NCI-H748 (cell line): ENCODE measurements at regions not wholly inside any gene's neighbourhood (a gene's known extent, or its start where the extent isn't known, plus 50 kb on each side); places are given as distances from the start of the nearest gene placed in this dataset.

Experiments
- DNase-seq: peaks from one replicate; lab custom pipeline; 2025; ENCODE audit not compliant: unreplicated experiment; lab: John Stamatoyannopoulos, UW

DNA sequence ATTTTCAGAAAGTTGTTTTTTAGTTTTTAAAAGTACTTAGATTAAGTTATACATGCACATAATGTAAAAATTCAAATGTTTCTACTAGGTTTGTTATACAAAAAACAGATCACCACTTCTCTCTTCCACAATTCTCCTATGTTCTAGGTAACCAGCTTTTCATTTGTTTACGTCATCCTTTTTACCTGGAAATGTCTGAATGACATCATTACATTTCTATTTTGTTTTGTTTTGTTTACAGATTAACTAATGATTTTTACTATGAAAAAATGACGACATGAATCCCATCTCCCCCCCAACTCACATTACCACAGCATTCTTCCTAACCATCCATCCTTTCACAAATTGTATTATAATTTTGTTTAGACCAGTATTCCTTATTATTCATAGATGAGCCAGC lies 1709.2 kb downstream of the EFNA5 start:
- no peak for DNase-seq

- no peak for DNase-seq
Measured at GRCh38 chr5:105956456-105957196, 1714.1 kb downstream of the EFNA5 start.

DNA sequence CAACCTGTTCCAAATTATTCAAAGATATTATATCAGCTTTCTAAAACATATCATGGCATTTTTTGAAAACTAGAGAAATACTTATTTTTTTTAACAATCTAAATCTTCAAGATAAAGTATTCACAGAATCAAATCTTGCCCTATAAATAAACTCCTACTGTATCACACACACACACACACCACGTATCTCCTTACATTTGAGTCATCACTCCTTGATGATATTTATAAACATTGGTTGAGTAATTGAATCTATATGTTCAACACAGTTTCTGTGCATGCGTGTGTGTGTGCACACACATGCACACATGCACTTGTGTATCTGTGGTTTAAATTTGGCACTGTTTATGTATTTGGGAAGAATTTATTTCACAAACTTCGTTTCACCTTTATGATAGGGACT lies 1716.4 kb downstream of the EFNA5 start:
- peak; percentile 27 for DNase-seq

DNA sequence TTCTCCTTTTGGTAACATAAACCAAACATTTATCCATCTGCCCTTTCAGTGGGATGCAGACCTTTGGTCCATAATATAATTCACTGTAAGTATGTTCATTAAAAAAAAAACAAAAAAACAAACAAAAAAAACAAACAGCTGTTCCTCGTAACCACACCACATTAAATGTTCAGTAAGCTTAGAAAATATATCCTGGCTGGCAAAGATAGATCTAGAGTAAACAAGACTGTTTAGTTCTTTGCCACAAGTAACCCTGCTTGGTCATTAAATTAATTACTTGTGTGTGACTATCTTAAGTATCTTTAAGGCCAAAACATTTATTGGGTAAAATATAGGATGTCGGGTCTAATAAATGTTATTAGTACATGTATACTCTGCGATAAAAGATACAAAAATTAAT lies 1717.1 kb downstream of the EFNA5 start:
- DNase-seq: peak; percentile 71

DNA sequence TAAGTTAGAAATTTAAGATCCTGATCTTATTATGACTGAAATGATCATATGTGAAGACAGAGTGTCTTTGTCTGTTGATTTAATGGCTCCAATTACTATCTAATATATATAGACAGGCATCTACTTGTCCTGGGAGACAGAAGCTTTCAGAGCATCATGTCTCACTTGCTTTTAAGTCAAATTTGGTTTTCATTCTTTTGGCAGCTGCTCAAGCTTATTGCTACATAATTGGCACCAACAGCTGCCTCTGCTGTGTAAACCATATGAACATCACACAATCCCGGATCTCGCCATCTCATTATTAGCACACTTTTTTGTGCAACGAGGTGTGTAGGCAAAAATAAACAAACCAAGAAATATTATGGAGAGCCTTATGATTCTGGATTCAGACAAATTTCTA lies 1717.9 kb downstream of the EFNA5 start:
- peak; percentile 100 for DNase-seq

DNA sequence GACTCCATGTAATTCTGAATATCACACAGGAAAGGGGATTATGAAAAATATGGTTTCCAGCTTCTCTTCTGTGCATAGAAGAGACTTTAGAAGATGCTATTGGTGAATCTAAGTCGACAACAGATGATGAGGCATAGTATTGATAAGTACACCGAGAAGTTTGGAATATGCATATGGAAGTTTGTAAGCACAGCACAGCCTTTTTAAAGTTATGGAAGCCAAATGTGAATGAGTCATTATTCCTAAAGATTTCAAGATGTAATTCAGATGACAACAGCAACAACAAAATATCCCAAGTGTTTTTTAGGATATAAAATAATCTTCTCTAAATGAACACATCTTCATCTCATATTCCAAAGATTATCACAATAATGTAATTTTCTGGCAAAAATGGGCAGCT lies 1723.3 kb downstream of the EFNA5 start:
- no peak for DNase-seq

- DNase-seq: no peak
Measured at GRCh38 chr5:105945203-105945972, 1725.3 kb downstream of the EFNA5 start.

- DNase-seq: peak; percentile 59
Measured at GRCh38 chr5:105940181-105940580, 1730.6 kb downstream of the EFNA5 start.

GRCh38 chr5:105934171-105934570 lies 1736.6 kb downstream of the EFNA5 start:
- no peak for DNase-seq

GRCh38 chr5:105931881-105932421 lies 1738.8 kb downstream of the EFNA5 start:
- no peak for DNase-seq

GRCh38 chr5:105929858-105930257 lies 1740.9 kb downstream of the EFNA5 start:
- no peak for DNase-seq

GRCh38 chr5:105924366-105924765 lies 1746.4 kb downstream of the EFNA5 start:
- no peak for DNase-seq

DNA sequence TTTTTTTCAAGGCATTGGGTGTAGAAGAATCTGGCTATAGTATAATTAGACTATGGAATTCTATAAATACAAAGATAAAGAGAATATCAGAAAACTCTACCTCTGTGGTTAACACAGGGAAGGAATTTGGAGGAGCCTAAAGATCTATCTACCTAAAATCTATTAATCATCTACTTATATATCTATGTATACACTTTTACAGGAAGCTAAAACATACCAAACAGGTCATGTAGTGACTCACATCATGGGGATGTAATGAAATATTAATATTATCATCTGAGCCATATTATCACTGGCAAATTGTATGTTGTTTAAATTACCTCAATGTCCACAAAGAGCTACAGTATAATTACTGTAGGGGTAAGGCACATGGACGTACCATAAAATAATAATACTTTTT lies 1748.2 kb downstream of the EFNA5 start:
- no peak for DNase-seq

- DNase-seq: no peak
Measured at GRCh38 chr5:105922080-105922479, 1748.7 kb downstream of the EFNA5 start.

DNA sequence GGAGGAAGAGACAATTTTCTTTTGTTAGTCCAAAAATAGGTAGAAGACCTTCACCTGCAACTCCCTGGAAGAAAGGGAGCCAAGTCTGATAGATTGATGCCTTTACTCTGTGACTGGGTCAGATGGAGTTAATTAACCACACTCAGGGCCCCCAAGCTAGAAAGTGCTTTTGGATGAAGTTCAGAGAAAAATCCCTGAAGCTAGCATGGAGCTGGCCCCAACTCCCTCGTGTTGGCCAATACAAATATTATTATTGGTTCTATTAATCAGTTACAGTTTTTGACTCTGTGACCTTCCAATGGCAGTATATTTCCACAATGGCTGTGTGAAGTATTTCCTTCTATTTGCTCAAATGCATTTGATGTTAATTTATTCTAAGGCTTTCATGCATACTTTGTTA lies 1753.5 kb downstream of the EFNA5 start:
- DNase-seq: no peak

GRCh38 chr5:105907016-105907415 lies 1763.7 kb downstream of the EFNA5 start:
- DNase-seq: no peak

DNA sequence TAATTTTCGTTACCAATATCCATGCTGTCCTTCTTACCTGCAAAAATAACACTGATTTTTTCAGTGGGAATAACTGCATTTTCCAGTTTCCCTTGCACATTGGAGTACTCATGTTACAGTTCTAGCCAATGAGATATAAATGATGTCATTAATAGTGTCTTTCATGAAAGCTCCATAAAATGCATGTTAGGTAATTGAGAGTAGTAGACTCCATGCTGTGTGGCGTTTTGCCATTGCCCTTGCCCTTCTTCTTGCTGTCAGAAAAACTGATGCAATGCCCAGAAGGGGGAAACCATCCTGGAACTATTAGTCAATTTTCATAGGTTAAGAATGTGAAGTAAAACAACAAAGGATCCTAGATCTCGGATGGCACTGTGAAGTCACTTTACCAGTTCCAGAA lies 1765.3 kb downstream of the EFNA5 start:
- DNase-seq: peak; percentile 29

DNA sequence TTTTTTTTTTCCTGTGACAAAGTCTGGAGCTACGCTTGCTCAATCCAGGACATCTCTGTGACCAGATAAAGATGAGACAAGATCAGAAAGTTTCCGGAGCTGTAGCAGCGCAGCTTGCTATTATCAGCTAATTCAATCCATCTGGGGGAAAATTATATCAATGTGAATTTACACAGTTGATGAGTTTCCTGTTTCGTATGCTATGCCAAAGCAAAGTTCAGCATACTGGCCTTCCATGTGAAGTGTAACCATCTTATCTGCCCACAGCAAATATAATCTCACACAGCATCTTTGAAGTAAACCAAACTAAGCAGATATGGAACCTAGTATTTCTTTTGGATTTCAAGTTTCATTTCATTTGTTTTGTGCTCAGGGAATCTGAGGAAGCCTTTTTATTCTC lies 1767.7 kb downstream of the EFNA5 start:
- DNase-seq: peak; percentile 7

DNA sequence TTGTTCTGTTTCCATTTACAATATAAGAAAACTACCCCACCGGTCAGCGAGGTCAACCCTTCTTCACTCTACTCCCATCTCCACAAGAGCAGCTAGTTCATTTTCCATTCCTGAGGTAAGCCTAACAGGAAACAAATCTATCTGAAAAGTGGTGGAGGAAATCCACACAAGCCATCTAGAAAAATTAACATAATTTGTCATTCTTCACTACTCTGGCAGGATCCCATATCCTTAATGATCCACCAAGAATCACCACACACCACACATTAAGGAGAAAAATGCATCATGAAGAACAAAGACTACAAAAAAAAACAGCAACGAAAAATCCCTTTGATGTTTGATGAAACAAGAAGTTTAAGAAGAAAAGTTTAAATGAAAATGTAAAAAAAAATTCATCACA lies 1771.0 kb downstream of the EFNA5 start:
- DNase-seq: no peak

DNA sequence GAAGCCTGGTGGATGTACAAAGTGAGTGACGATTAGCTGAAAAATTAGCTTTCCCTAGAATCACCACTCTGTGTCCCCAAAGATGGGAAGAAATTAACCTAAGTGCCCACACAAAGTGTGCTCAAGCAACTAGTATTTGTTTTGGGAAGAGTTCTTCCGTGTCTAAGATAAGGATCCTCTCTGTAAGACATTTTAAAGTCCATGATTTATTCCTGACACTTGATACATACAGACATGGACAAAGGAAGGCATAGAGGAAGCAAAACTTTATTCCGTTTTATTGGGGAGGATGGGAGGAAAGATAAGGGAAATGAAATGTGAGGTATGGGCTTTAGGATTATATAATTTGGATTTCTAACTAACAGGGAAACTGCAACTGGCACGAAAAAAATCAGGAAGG lies 1772.6 kb downstream of the EFNA5 start:
- DNase-seq: no peak

DNA sequence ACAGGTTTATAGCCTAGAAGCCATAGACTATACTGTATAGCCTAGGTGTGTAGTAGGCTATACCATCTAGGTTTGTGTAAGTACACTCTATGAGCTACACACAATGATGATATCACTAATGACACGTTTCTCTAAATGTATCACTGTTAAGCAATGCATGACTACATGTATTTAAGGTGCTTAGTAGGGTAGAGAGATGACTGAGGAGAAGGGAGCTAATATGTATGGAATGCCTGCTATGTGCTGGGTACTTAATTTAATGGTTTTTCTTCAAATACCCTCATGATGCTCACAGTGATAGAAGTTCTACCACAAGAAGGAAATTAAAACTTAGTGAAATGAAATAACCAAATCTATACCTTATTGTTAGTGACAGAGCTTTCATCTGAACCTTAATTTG lies 1785.5 kb downstream of the EFNA5 start:
- no peak for DNase-seq

DNA sequence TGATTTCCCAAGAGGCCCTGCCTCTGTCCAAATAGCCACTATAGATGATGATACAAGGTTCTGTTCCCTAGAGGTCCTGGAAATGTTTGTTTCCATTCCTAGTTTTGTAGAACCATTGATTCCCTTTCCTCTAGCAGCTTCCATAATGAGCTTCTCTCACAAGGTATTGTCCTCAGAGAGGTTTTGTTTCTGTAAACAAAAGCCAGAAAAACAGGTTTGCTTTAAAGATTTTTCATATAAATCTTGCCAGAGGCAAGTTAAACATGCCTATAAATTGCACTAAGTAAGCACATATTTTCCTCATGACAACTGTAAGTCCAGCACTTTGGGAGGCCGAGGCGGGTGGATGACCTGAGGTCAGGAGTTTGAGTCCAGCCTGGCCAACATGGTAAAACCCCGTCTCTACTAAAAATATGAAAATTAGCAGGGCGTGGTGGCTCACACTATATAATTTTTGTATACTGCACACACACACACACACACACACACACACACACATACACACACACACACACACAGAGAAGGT lies 1787.7 kb downstream of the EFNA5 start:
- peak; percentile 77 for DNase-seq
